Activated CD4-positive, alpha-beta memory T cell treated with anti-CD3 and anti-CD28 coated beads for 36 hours (primary cell): ENCODE measurements at regions not wholly inside any gene's neighbourhood (a gene's known extent, or its start where the extent isn't known, plus 50 kb on each side); places are given as distances from the start of the nearest gene placed in this dataset.

Experiments
- CTCF ChIA-PET: fragments of 350-600 bp; sonication (Branson Sonifier 250); formaldehyde crosslinking; loops from one replicate; lab custom pipeline; 2021; ENCODE audit warnings: antibody characterized with exemption, inconsistent platforms; lab: Charles Lee
- POLR2A ChIA-PET: fragments of 350-600 bp; sonication (Branson Sonifier 250); formaldehyde crosslinking; loops from one replicate; lab custom pipeline; 2021; ENCODE audit warnings: antibody characterized with exemption; lab: Charles Lee
- DNase-seq: peaks from one replicate; pipeline ENCODE4 v3.0.0-alpha.2; 2020
- H3K27ac Mint-ChIP-seq: one replicate; pipeline ENCODE4 v1.8.0; 2021; ENCODE audit warnings: mixed read lengths
- H3K27me3 Mint-ChIP-seq: one replicate; pipeline ENCODE4 v1.8.0; 2021; ENCODE audit warnings: mixed read lengths
- H3K36me3 Mint-ChIP-seq: one replicate; pipeline ENCODE4 v1.8.0; 2021; ENCODE audit warnings: mixed read lengths
- H3K4me1 Mint-ChIP-seq: one replicate; pipeline ENCODE4 v1.8.0; 2021; ENCODE audit warnings: low read depth, mixed read lengths
- H3K4me3 Mint-ChIP-seq: one replicate; pipeline ENCODE4 v1.8.0; 2021; ENCODE audit warnings: mild to moderate bottlenecking, mixed read lengths
- H3K9me3 Mint-ChIP-seq: one replicate; pipeline ENCODE4 v1.8.0; 2021; ENCODE audit warnings: mixed read lengths
- intact Hi-C: fragments of 100-400 bp; cut with micrococcal nuclease; formaldehyde crosslinking; loops from one replicate; pipeline ENCODE4 v1.15.1; 2023

DNA sequence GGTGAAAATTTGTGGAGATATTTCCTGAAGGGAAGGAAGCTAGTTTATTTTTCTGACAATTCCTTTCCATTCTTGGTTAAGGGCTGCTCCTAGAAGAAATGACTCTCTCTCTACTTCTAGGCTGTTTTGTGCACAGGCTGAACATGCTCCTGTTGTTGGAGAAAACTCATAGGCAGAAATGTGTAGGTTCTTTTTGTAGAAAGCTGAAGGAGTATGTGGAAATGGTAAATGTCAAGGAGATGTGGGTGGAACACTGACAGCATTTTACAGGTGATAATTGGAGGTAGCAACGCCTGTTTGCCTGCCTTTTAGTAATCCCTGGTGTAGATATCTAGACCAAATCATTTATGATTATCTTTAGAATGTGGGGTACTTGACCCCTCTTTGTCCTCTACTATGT is 322.2 kb upstream of the TBC1D5 start:
- H3K27ac Mint-ChIP-seq: no peak overlapping the region
- ChIA-PET POLR2A (no interaction called here), CTCF (no interaction called here)
- no peak for DNase-seq
- intact Hi-C loops: no loop called here
- H3K4me3 Mint-ChIP-seq: no peak overlapping the region
- H3K4me1 Mint-ChIP-seq: no peaks in the 10 kb centered on the region
- H3K27me3 Mint-ChIP-seq: no peaks in the 10 kb centered on the region
- H3K9me3 Mint-ChIP-seq: no peaks in the 10 kb centered on the region
- no peaks in the 10 kb centered on the region for H3K36me3 Mint-ChIP-seq

DNA sequence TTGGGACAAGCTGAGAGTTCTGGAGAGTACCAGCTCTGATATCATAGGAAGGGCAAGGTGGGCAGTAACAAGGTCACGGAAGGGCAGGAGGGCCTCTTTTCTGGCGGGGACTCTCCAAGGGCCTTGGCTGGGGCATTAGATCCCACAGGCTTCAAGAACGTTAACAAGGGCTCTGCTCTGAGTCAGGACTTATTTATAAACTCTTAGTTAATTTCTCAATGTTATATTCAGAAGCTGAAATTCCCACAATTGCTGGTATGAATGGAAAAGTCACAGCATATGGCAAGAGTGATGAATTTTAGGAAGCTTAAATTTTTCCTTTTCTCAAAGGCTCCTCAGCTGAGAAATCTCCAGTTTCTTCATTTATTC is 320.2 kb upstream of the TBC1D5 start:
- CTCF ChIA-PET: no interaction called here
- Mint-ChIP-seq H3K27me3 (no peaks in the 10 kb centered on the region), H3K4me1 (no peaks in the 10 kb centered on the region), H3K27ac (no peak overlapping the region), H3K36me3 (no peaks in the 10 kb centered on the region), H3K9me3 (no peaks in the 10 kb centered on the region), H3K4me3 (no peak overlapping the region)
- intact Hi-C loops: no loop called here
- POLR2A ChIA-PET: no interaction called here
- no peak for DNase-seq

DNA sequence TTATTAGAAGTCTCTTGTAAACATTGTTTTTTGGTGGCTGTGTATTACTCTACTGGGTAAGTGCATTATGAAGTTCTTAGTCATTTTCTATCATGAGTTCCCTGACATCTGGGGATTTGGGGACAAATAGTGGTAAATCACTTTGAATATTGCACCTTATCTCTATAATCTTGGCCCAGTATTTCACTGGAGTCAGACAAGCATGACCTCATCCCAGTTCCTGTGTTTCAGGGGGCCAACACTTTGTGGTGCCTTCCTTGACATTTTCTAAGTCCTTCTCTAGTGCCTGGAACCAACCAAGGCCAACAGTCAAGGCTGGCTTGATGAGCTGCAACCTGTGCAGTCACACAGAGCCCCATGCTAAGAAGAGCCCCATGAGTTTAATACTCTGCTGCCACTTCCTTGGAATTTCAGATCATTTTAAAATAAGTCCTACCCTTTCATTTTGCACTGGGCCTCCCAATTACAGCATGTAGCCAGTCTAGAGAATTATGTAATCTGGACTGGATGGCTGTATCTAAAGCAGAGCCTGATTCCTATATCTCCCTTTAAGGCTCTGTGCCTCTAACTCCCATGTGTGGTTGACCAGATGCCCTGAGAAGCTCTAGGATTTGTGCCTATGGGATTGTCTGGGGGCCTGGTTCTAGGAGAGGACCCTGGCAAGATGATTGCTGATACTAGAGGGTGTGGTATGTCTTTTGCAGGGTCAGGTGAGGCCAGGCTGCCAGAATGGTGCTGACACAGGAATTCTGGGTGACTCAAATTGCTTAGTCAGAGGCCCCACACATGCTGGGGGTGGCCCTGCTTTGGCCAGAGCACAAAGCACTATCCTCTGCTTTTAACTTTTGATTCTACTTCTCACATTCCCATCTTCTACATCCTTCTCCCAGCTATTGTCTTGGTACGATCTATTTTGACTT is 319.6 kb upstream of the TBC1D5 start:
- Mint-ChIP-seq H3K27ac (no peak overlapping the region), H3K4me3 (no peak overlapping the region), H3K36me3 (no peaks in the 10 kb centered on the region), H3K9me3 (no peaks in the 10 kb centered on the region), H3K27me3 (no peaks in the 10 kb centered on the region), H3K4me1 (no peaks in the 10 kb centered on the region)
- no peak for DNase-seq
- intact Hi-C loops: no loop called here
- CTCF ChIA-PET: no interaction called here
- POLR2A ChIA-PET: no interaction called here

DNA sequence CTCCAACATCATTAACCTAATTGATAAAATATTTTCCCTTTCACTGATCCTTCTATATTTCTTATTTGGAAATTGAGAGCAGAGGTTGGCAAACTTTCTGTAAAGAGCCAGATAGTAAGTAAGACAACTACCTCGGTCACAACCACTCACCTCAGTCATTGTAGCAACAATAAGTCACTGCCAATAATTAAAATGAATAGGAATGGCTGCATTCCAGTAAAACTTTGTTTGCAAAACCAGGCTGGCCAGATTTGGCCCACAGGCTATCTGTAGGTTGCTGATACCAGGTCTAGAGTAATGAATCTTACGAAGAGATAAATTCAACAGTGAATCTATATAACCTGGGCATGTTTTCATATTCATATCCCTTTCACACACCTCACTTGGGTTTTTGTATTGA is 316.2 kb upstream of the TBC1D5 start:
- Mint-ChIP-seq H3K4me1 (no peaks in the 10 kb centered on the region), H3K9me3 (peaks cover 7% of the 10 kb centered on the region), H3K27me3 (peaks cover 3% of the 10 kb centered on the region), H3K4me3 (no peak overlapping the region), H3K27ac (no peak overlapping the region), H3K36me3 (no peaks in the 10 kb centered on the region)
- intact Hi-C loops: no loop called here
- DNase-seq: no peak
- CTCF ChIA-PET: no interaction called here
- POLR2A ChIA-PET: no interaction called here

DNA sequence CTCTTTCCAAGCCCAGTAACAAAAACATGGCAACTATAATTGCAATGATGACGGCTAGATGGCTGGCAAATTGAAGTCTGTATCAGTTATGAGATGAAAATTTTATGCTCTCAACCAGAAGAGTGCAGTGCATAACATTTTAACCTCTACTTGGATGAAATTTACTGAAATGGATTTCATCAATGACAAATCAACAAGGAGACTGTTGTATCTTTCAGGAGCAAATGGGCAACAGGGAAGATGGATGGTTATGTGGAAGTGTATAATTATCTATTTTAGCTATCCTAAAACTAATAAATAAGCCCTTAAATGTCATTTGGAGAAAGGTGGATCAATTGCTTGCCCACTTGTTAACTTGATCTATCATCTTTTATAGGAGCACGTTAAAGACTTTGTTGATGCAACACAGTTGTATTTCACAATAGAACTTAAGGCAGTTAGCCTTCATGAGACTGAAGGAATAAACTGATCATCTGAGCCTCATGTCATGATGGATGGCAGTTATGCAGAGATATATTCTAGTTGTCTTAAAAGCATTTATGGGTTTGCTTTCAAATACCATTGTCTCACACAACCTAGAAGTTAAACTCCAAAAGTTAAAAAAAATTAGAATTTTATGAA is 315.1 kb upstream of the TBC1D5 start:
- DNase-seq: no peak
- POLR2A ChIA-PET: no interaction called here
- no peak overlapping the region for H3K27ac Mint-ChIP-seq
- peaks cover 3% of the 10 kb centered on the region for H3K27me3 Mint-ChIP-seq
- CTCF ChIA-PET: no interaction called here
- H3K4me3 Mint-ChIP-seq: no peak overlapping the region
- intact Hi-C loops: no loop called here
- no peaks in the 10 kb centered on the region for H3K4me1 Mint-ChIP-seq
- H3K36me3 Mint-ChIP-seq: no peaks in the 10 kb centered on the region
- H3K9me3 Mint-ChIP-seq: peaks cover 7% of the 10 kb centered on the region

DNA sequence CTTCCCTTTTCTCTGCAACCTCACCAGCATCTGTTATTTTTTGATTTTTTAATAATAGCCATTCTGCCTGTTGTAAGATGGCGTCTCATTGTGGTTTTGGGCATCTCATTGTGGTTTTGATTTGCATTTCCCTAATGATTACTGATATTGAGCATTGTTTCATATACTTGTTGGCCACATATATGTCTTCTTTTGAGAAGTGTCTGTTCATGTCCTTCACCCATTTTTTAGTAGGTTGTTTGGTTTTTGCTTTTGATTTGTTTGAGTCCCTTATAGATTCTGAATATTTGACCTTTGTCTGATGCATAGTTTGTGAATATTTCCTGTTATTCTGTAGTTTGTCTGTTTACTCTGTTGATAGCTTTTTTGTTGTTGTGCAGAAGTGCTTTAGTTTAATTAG is 312.2 kb upstream of the TBC1D5 start:
- Mint-ChIP-seq H3K4me1 (no peaks in the 10 kb centered on the region), H3K9me3 (peaks cover 7% of the 10 kb centered on the region), H3K27ac (no peak overlapping the region), H3K27me3 (peaks cover 3% of the 10 kb centered on the region), H3K4me3 (no peak overlapping the region), H3K36me3 (no peaks in the 10 kb centered on the region)
- DNase-seq: no peak
- POLR2A ChIA-PET: interaction anchor here (0.6 kb wide), 1 partner anchor 856 kb away, joined by 5 read pairs; no protein-coding TSS in a partner anchor
- intact Hi-C loops: no loop called here
- CTCF ChIA-PET: no interaction called here

DNA sequence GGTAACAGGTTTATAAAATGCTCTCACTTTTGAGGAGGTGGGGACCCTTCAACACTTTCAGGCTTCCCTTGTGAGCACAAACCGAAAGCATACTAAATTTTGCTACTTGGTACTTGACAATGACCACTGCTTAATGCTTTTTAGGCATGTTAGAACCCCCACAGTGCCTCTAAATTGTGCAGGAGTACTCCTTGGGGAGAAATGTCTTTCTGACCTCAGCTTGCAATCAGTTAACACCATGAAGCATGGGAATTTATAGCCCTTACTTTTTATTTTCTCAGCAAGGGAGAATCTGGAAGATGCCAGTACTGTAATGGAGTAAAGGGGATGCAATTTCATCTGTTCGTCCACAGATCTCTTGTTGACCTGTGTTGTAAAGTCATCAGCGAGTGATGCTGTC is 308.9 kb upstream of the TBC1D5 start:
- Mint-ChIP-seq H3K27ac (no peak overlapping the region), H3K9me3 (peaks cover 7% of the 10 kb centered on the region), H3K4me3 (no peak overlapping the region), H3K4me1 (no peaks in the 10 kb centered on the region), H3K27me3 (peaks cover under 1% of the 10 kb centered on the region), H3K36me3 (no peaks in the 10 kb centered on the region)
- intact Hi-C loops: no loop called here
- DNase-seq: no peak
- ChIA-PET POLR2A (no interaction called here), CTCF (no interaction called here)

DNA sequence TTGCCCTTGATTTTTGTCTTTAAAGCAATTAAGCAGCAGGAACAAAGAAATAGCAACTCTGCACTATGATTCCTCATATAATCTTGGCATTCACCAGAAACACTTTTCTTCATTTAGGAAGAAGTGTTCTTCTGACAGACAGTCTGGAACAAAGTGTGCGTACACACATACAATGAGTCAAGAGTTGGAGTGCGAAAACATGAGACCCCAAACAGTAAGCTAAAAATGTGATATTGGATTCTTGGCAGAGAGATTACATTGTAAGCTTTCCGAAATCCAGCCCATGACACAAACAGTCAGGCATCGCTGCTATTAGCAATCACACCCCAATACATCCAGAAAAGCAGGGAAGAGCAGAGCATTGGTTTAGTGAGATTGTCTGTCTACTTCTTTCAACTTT is 306.7 kb upstream of the TBC1D5 start:
- no peaks in the 10 kb centered on the region for H3K36me3 Mint-ChIP-seq
- CTCF ChIA-PET: no interaction called here
- DNase-seq: no peak
- no peaks in the 10 kb centered on the region for H3K4me1 Mint-ChIP-seq
- H3K4me3 Mint-ChIP-seq: no peak overlapping the region
- no peaks in the 10 kb centered on the region for H3K9me3 Mint-ChIP-seq
- intact Hi-C loops: no loop called here
- no peak overlapping the region for H3K27ac Mint-ChIP-seq
- H3K27me3 Mint-ChIP-seq: no peaks in the 10 kb centered on the region
- POLR2A ChIA-PET: no interaction called here

DNA sequence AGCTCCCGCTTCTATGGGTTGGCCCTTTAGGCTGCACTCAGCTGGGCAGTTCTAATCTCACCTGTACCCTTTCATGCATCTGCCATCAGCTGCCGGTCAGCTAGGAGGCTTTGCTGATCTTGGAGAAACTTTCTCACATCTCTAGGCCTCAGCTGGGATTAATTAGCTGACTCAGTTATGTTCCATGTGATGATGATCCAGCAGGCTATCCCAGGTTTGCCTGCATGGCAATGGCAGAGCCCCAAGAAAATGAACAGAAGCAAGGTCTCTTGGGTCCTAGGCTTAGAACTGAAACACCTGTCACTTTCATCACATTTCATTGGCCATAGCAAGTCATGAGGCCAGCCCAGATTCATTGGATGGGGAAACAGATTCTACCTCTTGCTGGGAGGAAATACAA is 304.6 kb upstream of the TBC1D5 start:
- H3K9me3 Mint-ChIP-seq: no peaks in the 10 kb centered on the region
- CTCF ChIA-PET: no interaction called here
- H3K27ac Mint-ChIP-seq: no peak overlapping the region
- H3K4me3 Mint-ChIP-seq: no peak overlapping the region
- no peaks in the 10 kb centered on the region for H3K4me1 Mint-ChIP-seq
- H3K36me3 Mint-ChIP-seq: no peaks in the 10 kb centered on the region
- intact Hi-C loops: no loop called here
- POLR2A ChIA-PET: no interaction called here
- H3K27me3 Mint-ChIP-seq: peaks cover under 1% of the 10 kb centered on the region
- no peak for DNase-seq

DNA sequence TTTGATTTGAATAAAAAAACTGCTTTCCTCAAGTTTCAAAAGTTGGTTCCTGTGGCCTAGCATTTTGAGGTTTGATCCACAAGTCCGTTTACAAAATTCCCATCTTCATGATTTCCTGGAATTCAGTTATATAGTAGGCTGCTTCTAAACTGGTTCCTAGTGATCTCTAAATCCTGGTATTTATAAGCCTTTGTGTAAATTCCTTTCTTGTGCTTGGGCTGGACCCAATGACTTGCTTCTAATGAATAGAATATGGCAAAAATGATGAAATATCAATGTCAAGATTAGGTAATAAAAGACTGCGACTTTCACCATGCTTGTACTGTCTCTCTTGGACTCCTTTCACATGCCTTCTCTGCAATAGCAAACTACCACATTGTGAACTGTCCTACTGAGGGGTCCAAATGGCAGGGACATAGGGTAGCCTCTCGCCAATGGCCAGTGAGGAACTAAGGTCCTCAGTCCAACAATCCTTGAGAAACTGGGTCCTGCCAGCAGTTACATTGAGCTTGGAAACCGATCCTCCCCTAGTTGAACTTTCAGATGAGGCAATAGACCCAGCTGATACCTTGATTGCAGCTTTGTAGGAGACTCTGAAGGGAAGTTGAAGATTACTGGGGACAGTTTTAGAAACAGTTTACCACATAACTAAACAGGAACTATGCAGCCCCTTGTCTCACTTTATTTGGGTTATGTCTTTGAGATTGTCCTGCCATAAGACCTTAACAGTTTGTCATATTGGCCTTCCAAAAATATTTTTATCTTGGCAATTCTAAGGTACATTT is 303.9 kb upstream of the TBC1D5 start:
- Mint-ChIP-seq H3K9me3 (no peaks in the 10 kb centered on the region), H3K27me3 (peaks cover 1% of the 10 kb centered on the region), H3K36me3 (no peaks in the 10 kb centered on the region), H3K4me1 (no peaks in the 10 kb centered on the region), H3K27ac (no peak overlapping the region), H3K4me3 (no peak overlapping the region)
- POLR2A ChIA-PET: no interaction called here
- intact Hi-C loops: no loop called here
- CTCF ChIA-PET: no interaction called here
- no peak for DNase-seq

DNA sequence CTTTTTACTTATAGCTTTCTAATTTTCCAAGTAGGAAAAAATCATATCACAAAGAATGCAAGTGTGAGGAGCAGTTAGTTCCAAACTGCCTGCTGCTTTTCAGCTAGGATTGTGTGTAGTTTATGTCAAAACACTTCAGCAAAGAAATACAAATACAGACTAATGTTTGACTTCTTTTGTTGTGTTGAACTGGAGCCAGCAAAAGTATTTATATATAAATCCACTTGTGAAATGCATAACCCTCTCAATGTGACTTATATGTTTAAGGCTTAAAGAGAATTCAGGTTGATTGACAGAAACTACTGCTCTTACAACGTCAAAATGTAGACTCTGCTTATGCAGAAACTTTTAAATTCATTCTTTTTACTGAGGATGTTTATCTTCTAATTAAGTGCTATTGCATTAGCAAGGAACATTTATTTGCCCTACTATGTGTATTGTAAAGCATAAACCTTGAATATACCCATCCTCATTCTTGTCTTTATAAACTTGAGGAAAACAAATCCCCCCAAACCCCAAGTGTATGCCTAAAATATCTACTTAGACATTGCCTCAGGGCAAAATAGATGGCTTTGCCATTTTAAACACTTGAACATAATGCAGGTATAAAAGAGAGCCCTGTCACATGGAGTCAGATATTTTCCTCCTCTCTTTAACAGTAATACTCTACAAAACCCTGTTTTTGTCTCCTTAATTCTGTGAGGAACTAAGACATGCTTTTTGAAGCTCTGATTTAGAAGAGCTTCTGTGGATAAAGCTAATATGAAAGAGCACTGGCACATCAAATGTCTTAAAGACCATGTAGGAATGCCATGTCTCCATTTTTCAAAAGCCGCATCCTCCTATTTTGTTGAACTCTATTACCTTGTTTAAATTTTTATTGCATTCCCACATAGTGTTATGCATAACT is 302.8 kb upstream of the TBC1D5 start:
- H3K27me3 Mint-ChIP-seq: peaks cover 5% of the 10 kb centered on the region
- no peaks in the 10 kb centered on the region for H3K4me1 Mint-ChIP-seq
- H3K4me3 Mint-ChIP-seq: no peak overlapping the region
- H3K9me3 Mint-ChIP-seq: no peaks in the 10 kb centered on the region
- ChIA-PET CTCF (interaction anchor here (0.6 kb wide), 1 partner anchor 97 kb away, joined by 3 read pairs; no protein-coding TSS in a partner anchor), POLR2A (no interaction called here)
- H3K27ac Mint-ChIP-seq: no peak overlapping the region
- no peak for DNase-seq
- intact Hi-C loops: no loop called here
- no peaks in the 10 kb centered on the region for H3K36me3 Mint-ChIP-seq
